Sigmoid colon (tissue), 6 donors: ENCODE measurements at regions not wholly inside any gene's neighbourhood (a gene's known extent, or its start where the extent isn't known, plus 50 kb on each side); places are given as distances from the start of the nearest gene placed in this dataset.

ENCODE experiments used
- DNase-seq: peaks from one replicate; pipeline ENCODE4 v3.0.0-alpha.2; 2019
- H3K27ac ChIP-seq, 4 donors: fragments of 200-600 bp; sonication (generic); one replicate each; pipeline ENCODE4 v1.5.1; 2016 to 2019; ENCODE audit warnings: mild to moderate bottlenecking in 1 of 4
- H3K27me3 ChIP-seq, 3 donors: fragments of 200-600 bp; sonication (generic); one replicate each; pipeline ENCODE4 v1.5.1; 2019; ENCODE audit warnings: mild to moderate bottlenecking in 1 of 3
- H3K36me3 ChIP-seq, 4 donors: fragments of 200-600 bp; sonication (generic); one replicate each; pipeline ENCODE4 v1.5.1; 2016 to 2019
- H3K4me1 ChIP-seq, 4 donors: fragments of 200-600 bp; sonication (generic); one replicate each; pipeline ENCODE4 v1.5.1; 2017 to 2019
- H3K4me3 ChIP-seq, 4 donors: fragments of 200-600 bp; sonication (generic); one replicate each; pipeline ENCODE4 v1.5.1; 2017 to 2019; ENCODE audit warnings: mild to moderate bottlenecking in 2 of 4, moderate library complexity in 1 of 4
- H3K9me3 ChIP-seq, 4 donors: fragments of 200-600 bp in 3 of 4; sonication (generic) in 3 of 4; one replicate each; pipeline versions ENCODE4 v1.5.1 to v1.6.1; 2013 to 2019
- CTCF ChIP-seq, 4 experiments: fragments of 450-650 bp in 3 of 4; fragments of 200-600 bp in 1 of 4; IDR thresholded peaks; one replicate each; pipeline ENCODE4 v1.5.1; 2016 to 2019; ENCODE audit warnings: antibody characterized with exemption in 4 of 4, mild to moderate bottlenecking in 3 of 4, moderate library complexity in 2 of 4
- EP300 ChIP-seq, 4 donors: sonication (generic); formaldehyde crosslinking; IDR thresholded peaks; one replicate each; pipeline ENCODE4 v1.6.1; 2017; ENCODE audit warnings: antibody characterized with exemption in 4 of 4
- POLR2A ChIP-seq, 2 donors: fragments of 450-650 bp; IDR thresholded peaks; one replicate each; pipeline ENCODE4 v1.6.1; 2016; ENCODE audit warnings: antibody characterized with exemption in 2 of 2, mild to moderate bottlenecking in 2 of 2, moderate library complexity in 2 of 2
- POLR2AphosphoS5 ChIP-seq, 4 donors: sonication (generic); formaldehyde crosslinking; IDR thresholded peaks; one replicate each; pipeline ENCODE4 v1.6.1; 2017; ENCODE audit warnings: antibody characterized with exemption in 4 of 4
- WGBS, 2 donors: extraction: QIAGEN DNeasy Blood & Tissue Kit; methylation state at CpG; one replicate each; pipeline ENCODE4 v1.1.7; 2013; 5-methylcytosine and 5-hydroxymethylcytosine counted together
- intact Hi-C: fragments of 100-400 bp; cut with DNase I; formaldehyde crosslinking; loops from one replicate; pipeline ENCODE4 v1.15.1; 2023
- donor health status: healthy with polysubstance abuse.
- donor health status: healthy.

GRCh38 chrX:104428231-104428630, 137.8 kb upstream of the IL1RAPL2 start:
- H3K27ac ChIP-seq: no peak overlapping the region
- H3K27me3 ChIP-seq: peaks cover 0 to 3% (median 0%) of the 10 kb centered on the region in 3 donors
- H3K36me3 ChIP-seq: no peaks in the 10 kb centered on the region
- H3K9me3 ChIP-seq: no peaks in the 10 kb centered on the region
- no peak for TF ChIP-seq EP300 (IDR thresholded peaks at IDR 0.05)
- TF ChIP-seq POLR2A (IDR thresholded peaks at IDR 0.05): no peak
- no peak for TF ChIP-seq POLR2AphosphoS5 (IDR thresholded peaks at IDR 0.05)
- TF ChIP-seq CTCF (IDR thresholded peaks at IDR 0.05): no peak
- H3K4me3 ChIP-seq: no peak overlapping the region
- no peaks in the 10 kb centered on the region for H3K4me1 ChIP-seq
- intact Hi-C loops: no loop called here
- DNase-seq: no peak
- 87 to 88% methylated on average over 2 of the region's 2 CpGs for WGBS, 2 donors

- no peaks in the 10 kb centered on the region for H3K4me1 ChIP-seq
- H3K9me3 ChIP-seq: no peaks in the 10 kb centered on the region
- H3K36me3 ChIP-seq: no peaks in the 10 kb centered on the region
- H3K4me3 ChIP-seq: no peak overlapping the region
- intact Hi-C loops: no loop called here
- no peak for TF ChIP-seq POLR2AphosphoS5 (IDR thresholded peaks at IDR 0.05)
- TF ChIP-seq EP300 (IDR thresholded peaks at IDR 0.05): no peak
- H3K27me3 ChIP-seq: peaks cover 0 to 3% (median 0%) of the 10 kb centered on the region in 3 donors
- H3K27ac ChIP-seq: no peak overlapping the region
- 63 to 69% methylated on average over 3 of the region's 3 CpGs for WGBS, 2 donors
- no peak for DNase-seq
These were observed 138.3 kb upstream of the IL1RAPL2 start for GRCh38 chrX:104427693-104428092.

GRCh38 chrX:104427073-104427472, 138.9 kb upstream of the IL1RAPL2 start:
- TF ChIP-seq POLR2AphosphoS5 (IDR thresholded peaks at IDR 0.05) (no peak), EP300 (IDR thresholded peaks at IDR 0.05) (no peak), CTCF (IDR thresholded peaks at IDR 0.05) (no peak), POLR2A (IDR thresholded peaks at IDR 0.05) (no peak)
- DNase-seq: no peak
- H3K36me3 ChIP-seq: no peaks in the 10 kb centered on the region
- intact Hi-C loops: no loop called here
- no peak overlapping the region for H3K27ac ChIP-seq
- H3K27me3 ChIP-seq: peaks cover 0 to 3% (median 0%) of the 10 kb centered on the region in 3 donors
- H3K4me3 ChIP-seq: no peak overlapping the region
- no peaks in the 10 kb centered on the region for H3K9me3 ChIP-seq
- 68 to 83% methylated on average over 6 of the region's 6 CpGs for WGBS, 2 donors
- H3K4me1 ChIP-seq: no peaks in the 10 kb centered on the region

- DNase-seq: no peak
- Histone ChIP-seq H3K4me1 (no peaks in the 10 kb centered on the region), H3K9me3 (no peaks in the 10 kb centered on the region), H3K4me3 (no peak overlapping the region), H3K27ac (no peak overlapping the region), H3K27me3 (no peaks in the 10 kb centered on the region), H3K36me3 (no peaks in the 10 kb centered on the region)
- intact Hi-C loops: no loop called here
- no peak for TF ChIP-seq POLR2A (IDR thresholded peaks at IDR 0.05)
- no peak for TF ChIP-seq CTCF (IDR thresholded peaks at IDR 0.05)
- TF ChIP-seq POLR2AphosphoS5 (IDR thresholded peaks at IDR 0.05): no peak
- WGBS, 2 donors: 11 to 37% methylated on average over 4 of the region's 4 CpGs
These were observed 145.1 kb upstream of the IL1RAPL2 start for GRCh38 chrX:104420907-104421306.

- DNase-seq: no peak
- intact Hi-C loops: no loop called here
- H3K9me3 ChIP-seq: no peaks in the 10 kb centered on the region
- no peak overlapping the region for H3K4me3 ChIP-seq
- no peaks in the 10 kb centered on the region for H3K27me3 ChIP-seq
- H3K27ac ChIP-seq: no peak overlapping the region
- WGBS, 2 donors: 15 to 45% methylated on average over 2 of the region's 2 CpGs
- H3K4me1 ChIP-seq: no peaks in the 10 kb centered on the region
- no peaks in the 10 kb centered on the region for H3K36me3 ChIP-seq
- TF ChIP-seq CTCF (IDR thresholded peaks at IDR 0.05) (no peak), POLR2AphosphoS5 (IDR thresholded peaks at IDR 0.05) (no peak), EP300 (IDR thresholded peaks at IDR 0.05) (no peak), POLR2A (IDR thresholded peaks at IDR 0.05) (no peak)
These were observed 146.1 kb upstream of the IL1RAPL2 start for GRCh38 chrX:104419926-104420325.
